Type B pancreatic cell (in vitro differentiated cells): ENCODE measurements at regions not wholly inside any gene's neighbourhood (a gene's known extent, or its start where the extent isn't known, plus 50 kb on each side); places are given as distances from the start of the nearest gene placed in this dataset.

Source experiments
- DNase-seq: peaks from one replicate; pipeline ENCODE4 v3.0.0; 2021; ENCODE audit warnings: mixed read lengths; ENCODE audit not compliant: unreplicated experiment; ENCODE audit errors: extremely low spot score
- H3K27ac Mint-ChIP-seq: 2 replicates; pipeline ENCODE4 v1.8.0; 2021; ENCODE audit warnings: mild to moderate bottlenecking, mixed read lengths
- H3K27me3 Mint-ChIP-seq: 2 replicates; pipeline ENCODE4 v1.8.0; 2021; ENCODE audit warnings: mixed read lengths
- H3K36me3 Mint-ChIP-seq: 2 replicates; pipeline ENCODE4 v1.8.0; 2021; ENCODE audit warnings: mixed read lengths
- H3K4me1 Mint-ChIP-seq: one replicate; pipeline ENCODE4 v1.8.0; 2021; ENCODE audit warnings: mixed read lengths; ENCODE audit not compliant: unreplicated experiment
- H3K4me3 Mint-ChIP-seq: 2 replicates; pipeline ENCODE4 v1.8.0; 2021; ENCODE audit warnings: mild to moderate bottlenecking, mixed read lengths
- H3K9me3 Mint-ChIP-seq: 2 replicates; pipeline ENCODE4 v1.8.0; 2021; ENCODE audit warnings: mixed read lengths
- TF ChIP-seq, protein P1 (sequence below): fragments of 200-600 bp; sonication (generic); conservative IDR thresholded peaks from 2 replicates; pipeline ENCODE4 v1.5.0; 2021; ENCODE audit warnings: antibody characterized with exemption, mild to moderate bottlenecking

DNA sequence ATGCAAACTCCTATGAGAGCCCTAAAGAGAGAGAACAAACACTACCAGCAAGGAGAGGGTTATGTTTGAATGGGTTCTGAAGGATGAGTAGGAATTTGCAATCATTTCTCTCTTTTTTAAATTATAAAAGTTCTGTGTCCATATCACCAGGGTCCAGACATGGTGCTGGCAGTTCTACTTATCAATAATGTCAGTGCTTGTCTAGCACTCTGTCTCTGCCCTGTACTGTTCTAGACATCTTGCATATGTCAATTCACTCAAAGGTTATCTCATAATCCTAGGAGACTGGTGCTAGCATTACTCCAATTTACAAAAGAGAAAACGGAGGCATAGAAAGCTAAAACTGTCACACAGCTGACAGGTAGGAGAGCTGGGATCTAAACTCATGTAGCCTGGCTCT, 101.3 kb downstream of the VEGFA start:
- Mint-ChIP-seq H3K4me1 (peaks cover 42% of the 10 kb centered on the region), H3K9me3 (no peaks in the 10 kb centered on the region), H3K27ac (no peak overlapping the region), H3K27me3 (no peaks in the 10 kb centered on the region), H3K4me3 (no peak overlapping the region), H3K36me3 (no peaks in the 10 kb centered on the region)
- no peak for DNase-seq
- TF ChIP-seq, protein P1, sequence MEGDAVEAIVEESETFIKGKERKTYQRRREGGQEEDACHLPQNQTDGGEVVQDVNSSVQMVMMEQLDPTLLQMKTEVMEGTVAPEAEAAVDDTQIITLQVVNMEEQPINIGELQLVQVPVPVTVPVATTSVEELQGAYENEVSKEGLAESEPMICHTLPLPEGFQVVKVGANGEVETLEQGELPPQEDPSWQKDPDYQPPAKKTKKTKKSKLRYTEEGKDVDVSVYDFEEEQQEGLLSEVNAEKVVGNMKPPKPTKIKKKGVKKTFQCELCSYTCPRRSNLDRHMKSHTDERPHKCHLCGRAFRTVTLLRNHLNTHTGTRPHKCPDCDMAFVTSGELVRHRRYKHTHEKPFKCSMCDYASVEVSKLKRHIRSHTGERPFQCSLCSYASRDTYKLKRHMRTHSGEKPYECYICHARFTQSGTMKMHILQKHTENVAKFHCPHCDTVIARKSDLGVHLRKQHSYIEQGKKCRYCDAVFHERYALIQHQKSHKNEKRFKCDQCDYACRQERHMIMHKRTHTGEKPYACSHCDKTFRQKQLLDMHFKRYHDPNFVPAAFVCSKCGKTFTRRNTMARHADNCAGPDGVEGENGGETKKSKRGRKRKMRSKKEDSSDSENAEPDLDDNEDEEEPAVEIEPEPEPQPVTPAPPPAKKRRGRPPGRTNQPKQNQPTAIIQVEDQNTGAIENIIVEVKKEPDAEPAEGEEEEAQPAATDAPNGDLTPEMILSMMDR, result no peak

DNA sequence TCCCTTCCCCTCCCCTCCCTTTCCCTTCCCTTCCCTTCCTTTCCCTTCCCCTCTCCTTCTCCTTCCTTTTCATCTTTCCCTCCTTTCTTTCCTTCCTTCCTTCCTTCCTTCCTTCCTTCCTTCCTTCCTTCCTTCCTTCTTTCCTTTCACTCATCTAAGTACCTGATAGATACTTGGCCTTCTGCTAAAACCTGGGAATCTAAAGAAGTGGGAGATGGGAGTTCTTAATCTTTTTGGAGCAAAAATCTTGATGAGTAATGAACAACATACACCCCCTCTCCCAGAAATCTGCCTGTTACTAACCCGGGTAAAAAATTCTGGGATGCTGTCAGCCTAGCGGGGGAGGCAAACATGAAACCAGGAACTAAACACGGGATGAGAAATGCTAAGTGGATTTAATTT, 100.7 kb downstream of the VEGFA start:
- Mint-ChIP-seq H3K27me3 (no peaks in the 10 kb centered on the region), H3K9me3 (no peaks in the 10 kb centered on the region), H3K27ac (no peak overlapping the region), H3K4me1 (peaks cover 48% of the 10 kb centered on the region), H3K36me3 (no peaks in the 10 kb centered on the region), H3K4me3 (no peak overlapping the region)
- TF ChIP-seq, protein P1, result no peak
- DNase-seq, result no peak

DNA sequence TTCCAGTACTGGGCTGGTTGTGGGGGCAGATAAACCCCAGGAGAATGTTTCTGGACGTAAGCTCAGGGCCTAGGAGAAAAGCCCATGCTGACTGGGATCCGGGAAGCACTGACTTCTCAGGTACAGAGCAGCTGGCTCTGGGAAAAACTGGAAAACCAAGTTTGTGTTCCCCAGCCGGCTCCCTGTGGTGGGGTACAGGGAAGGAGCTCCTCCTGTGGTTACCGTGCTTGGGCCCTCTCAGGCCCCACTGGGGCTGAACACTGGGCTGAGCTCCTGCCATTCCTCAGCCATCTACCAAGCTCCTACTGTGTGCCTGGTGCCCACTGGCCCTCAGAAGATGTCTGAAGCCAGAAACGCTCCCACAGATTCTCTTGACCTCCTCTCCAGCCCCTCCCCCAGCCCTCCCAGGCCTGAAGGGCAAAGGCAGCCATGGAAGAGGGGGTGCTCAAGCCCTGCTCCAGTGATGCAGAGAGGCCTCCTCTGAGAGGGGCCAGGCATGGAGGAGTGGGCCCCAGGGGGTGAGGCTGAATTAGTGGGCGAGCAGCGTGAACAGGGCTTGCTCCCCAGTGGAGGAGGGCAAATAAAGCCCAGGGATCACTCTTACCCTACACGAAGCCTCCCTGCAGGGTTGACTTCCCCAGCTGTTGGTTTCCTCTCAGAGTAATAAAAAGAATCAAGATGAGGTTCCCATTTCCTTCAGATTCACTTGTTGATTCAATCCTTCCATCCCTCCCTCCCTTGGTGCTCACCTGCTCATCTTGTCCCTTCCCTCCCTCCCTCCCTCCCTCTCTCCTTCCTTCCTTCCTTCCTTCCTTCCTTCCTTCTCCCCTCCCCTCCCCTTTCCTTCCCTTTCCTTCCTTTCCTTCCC, 100.0 kb downstream of the VEGFA start:
- H3K9me3 Mint-ChIP-seq, result no peaks in the 10 kb centered on the region
- H3K4me3 Mint-ChIP-seq, result no peak overlapping the region
- no peak for DNase-seq
- H3K27me3 Mint-ChIP-seq, result no peaks in the 10 kb centered on the region
- TF ChIP-seq, protein P1, result no peak
- peaks cover 54% of the 10 kb centered on the region for H3K4me1 Mint-ChIP-seq
- H3K27ac Mint-ChIP-seq, result no peak overlapping the region
- H3K36me3 Mint-ChIP-seq, result no peaks in the 10 kb centered on the region

DNA sequence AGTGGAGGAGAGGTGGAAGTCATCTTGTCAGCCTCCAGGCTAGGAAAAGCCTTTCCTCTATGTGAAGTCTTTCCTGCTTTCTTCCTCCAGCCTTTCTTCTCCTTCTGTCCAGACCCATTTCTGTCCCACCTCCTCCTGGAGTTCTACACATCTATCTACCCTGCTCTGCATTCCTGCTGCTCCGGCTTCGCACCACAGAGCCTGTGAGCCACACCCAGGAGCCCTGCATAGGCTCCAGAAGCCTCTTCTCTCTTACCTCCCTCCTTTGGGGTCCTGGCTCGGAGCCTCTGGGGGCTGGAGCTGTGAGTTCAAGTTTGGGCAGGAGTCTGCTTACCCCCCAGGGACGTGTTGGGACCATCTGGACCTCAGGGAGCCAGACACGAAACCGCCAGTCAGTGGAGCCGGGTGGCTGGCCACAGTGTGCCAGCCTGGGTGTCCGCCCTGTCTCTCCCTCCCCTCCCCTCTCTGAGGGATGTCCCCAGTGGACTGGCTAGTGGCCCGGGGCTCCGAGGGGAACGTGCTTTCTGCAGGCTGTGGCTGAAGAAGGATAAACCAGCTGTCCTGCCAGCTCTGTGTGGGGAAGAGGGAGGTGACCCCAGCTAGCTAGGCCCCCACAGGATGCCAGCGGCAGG, 99.2 kb downstream of the VEGFA start:
- no peak for DNase-seq
- TF ChIP-seq, protein P1, result no peak
- no peaks in the 10 kb centered on the region for H3K27me3 Mint-ChIP-seq
- H3K4me3 Mint-ChIP-seq, result no peak overlapping the region
- H3K36me3 Mint-ChIP-seq, result no peaks in the 10 kb centered on the region
- H3K9me3 Mint-ChIP-seq, result no peaks in the 10 kb centered on the region
- no peak overlapping the region for H3K27ac Mint-ChIP-seq
- peaks cover 52% of the 10 kb centered on the region for H3K4me1 Mint-ChIP-seq

DNA sequence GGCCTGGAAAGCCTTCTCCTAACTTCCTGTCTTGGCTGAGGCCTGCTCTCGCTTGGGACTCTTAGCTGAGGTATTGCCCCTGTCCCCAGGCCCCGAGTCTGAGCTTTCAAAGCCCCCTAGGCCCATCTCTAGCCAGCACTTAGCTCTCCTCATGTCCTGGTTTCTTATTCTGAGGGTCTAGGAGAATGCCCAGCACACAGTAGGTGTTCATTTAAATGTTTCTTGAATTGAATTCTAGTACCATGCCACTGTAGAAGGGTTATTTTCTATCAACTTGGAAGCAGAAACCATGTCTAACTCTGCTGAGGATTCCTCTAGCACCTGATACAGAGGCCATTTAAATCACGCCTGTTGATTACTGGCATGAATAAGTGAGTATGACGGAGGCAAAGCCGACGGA, 98.5 kb downstream of the VEGFA start:
- Mint-ChIP-seq H3K4me3 (no peak overlapping the region), H3K4me1 (peaks cover 45% of the 10 kb centered on the region), H3K9me3 (no peaks in the 10 kb centered on the region), H3K27me3 (peaks cover 4% of the 10 kb centered on the region), H3K27ac (no peak overlapping the region), H3K36me3 (no peaks in the 10 kb centered on the region)
- no peak for DNase-seq
- TF ChIP-seq, protein P1, result no peak
